22Rv1 (cell line): ENCODE measurements at regions not wholly inside any gene's neighbourhood (a gene's known extent, or its start where the extent isn't known, plus 50 kb on each side); places are given as distances from the start of the nearest gene placed in this dataset.

Experiments
- CTCF ChIP-seq: fragments of 450-650 bp; IDR thresholded peaks from 2 replicates; pipeline ENCODE4 v1.5.1; 2017; ENCODE audit warnings: mild to moderate bottlenecking
- ZFX ChIP-seq: fragments of 450-650 bp; IDR thresholded peaks from 2 replicates; pipeline ENCODE4 v1.6.1; 2017; ENCODE audit warnings: antibody characterized with exemption, borderline replicate concordance

- TF ChIP-seq CTCF (no peak), ZFX (no peak)
Measured at GRCh38 chr4:177681902-177682301, 239.7 kb upstream of the AGA start.
